ENCODE measurements at regions not wholly inside any gene's neighbourhood (a gene's known extent, or its start where the extent isn't known, plus 50 kb on each side); places are given as distances from the start of the nearest gene placed in this dataset.

GRCh38 chr11:116061322-116061721, 557.1 kb upstream of the CADM1 start:
- DNase-seq (ENCODE audit: low read depth) = no peak
- no peak for TF ChIP-seq CTCF (IDR thresholded peaks at IDR 0.05; ENCODE audit: low read depth, low read length, missing control alignments)
- no peak overlapping the region for H3K4me3 ChIP-seq (ENCODE audit: low read depth, low read length)
- in situ Hi-C loops (cut with HindIII; ENCODE audit: low sequenced_read_pairs) = no loop called here

- DNase-seq (ENCODE audit: low read depth) = no peak
- no peak for TF ChIP-seq CTCF (IDR thresholded peaks at IDR 0.05; ENCODE audit: low read depth, low read length, missing control alignments)
- H3K4me3 ChIP-seq (ENCODE audit: low read depth, low read length) = no peak overlapping the region
- in situ Hi-C loops (cut with HindIII; ENCODE audit: low sequenced_read_pairs) = no loop called here
Observed at GRCh38 chr11:116059919-116060318, 555.7 kb upstream of the CADM1 start.

- DNase-seq (ENCODE audit: low read depth) = no peak
- in situ Hi-C loops (cut with HindIII; ENCODE audit: low sequenced_read_pairs) = no loop called here
- no peak overlapping the region for H3K4me3 ChIP-seq (ENCODE audit: low read depth, low read length)
- no peak for TF ChIP-seq CTCF (IDR thresholded peaks at IDR 0.05; ENCODE audit: low read depth, low read length, missing control alignments)
Observed at GRCh38 chr11:116057000-116057399, 552.8 kb upstream of the CADM1 start.

- no peak for TF ChIP-seq CTCF (IDR thresholded peaks at IDR 0.05; ENCODE audit: low read depth, low read length, missing control alignments)
- in situ Hi-C loops (cut with HindIII; ENCODE audit: low sequenced_read_pairs) = no loop called here
- no peak for DNase-seq (ENCODE audit: low read depth)
- no peak overlapping the region for H3K4me3 ChIP-seq (ENCODE audit: low read depth, low read length)
Observed at GRCh38 chr11:116055064-116055463, 550.8 kb upstream of the CADM1 start.

- no peak for DNase-seq (ENCODE audit: low read depth)
- no peak for TF ChIP-seq CTCF (IDR thresholded peaks at IDR 0.05; ENCODE audit: low read depth, low read length, missing control alignments)
- in situ Hi-C loops (cut with HindIII; ENCODE audit: low sequenced_read_pairs) = no loop called here
- H3K4me3 ChIP-seq (ENCODE audit: low read depth, low read length) = no peak overlapping the region
Observed at GRCh38 chr11:116053548-116053919, 549.3 kb upstream of the CADM1 start.

GRCh38 chr11:116052603-116053547, 548.7 kb upstream of the CADM1 start:
- no peak for TF ChIP-seq CTCF (IDR thresholded peaks at IDR 0.05; ENCODE audit: low read depth, low read length, missing control alignments)
- H3K4me3 ChIP-seq (ENCODE audit: low read depth, low read length) = no peak overlapping the region
- in situ Hi-C loops (cut with HindIII; ENCODE audit: low sequenced_read_pairs) = no loop called here
- DNase-seq (ENCODE audit: low read depth) = no peak
